ENCODE measurements at regions not wholly inside any gene's neighbourhood (a gene's known extent, or its start where the extent isn't known, plus 50 kb on each side); places are given as distances from the start of the nearest gene placed in this dataset.

DNA sequence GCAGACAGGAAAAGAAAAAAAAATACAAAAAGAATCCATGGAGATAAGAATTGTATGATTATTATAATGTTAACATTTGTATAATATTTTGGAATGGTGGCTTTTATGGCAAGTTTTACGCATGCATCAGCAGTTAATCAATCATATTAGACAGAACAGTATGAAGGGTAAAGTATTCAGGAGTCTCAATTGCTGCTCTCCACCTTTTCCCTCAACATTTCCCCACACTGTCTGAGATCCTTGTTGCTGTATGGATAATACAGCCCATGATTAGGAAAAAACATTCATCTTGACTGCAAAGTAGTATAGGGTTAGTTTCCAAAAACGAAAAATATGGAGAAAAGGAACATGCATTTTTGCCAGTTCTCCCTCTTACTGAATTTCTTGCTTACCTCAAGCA is 755.3 kb upstream of the ARPP21 start:
- WGBS (ENCODE audit: extremely low coverage, insufficient coverage, insufficient read length) = no CpG with 5 or more reads among the region's 2 CpGs
- no peak overlapping the region for H3K23ac ChIP-seq (ENCODE audit: low read length)

DNA sequence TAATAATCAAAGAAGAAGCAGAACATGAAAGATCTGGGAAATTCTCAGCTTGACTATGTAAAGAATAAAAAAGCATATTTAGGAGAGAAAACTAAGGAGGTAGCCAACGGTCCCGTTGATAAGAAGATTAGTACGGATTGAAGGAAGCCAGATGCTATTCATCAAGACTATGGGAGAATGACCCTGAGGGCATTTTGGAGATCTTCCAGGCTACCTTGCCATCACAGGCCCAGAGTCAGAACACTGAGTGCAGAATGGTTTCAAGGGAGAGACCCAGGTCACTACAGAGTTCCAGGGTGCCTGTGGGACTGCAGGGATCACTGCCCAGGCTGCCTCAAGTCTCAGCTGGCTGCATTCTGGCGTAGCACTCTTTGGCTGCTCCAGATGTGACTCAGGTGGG is 752.9 kb upstream of the ARPP21 start:
- H3K4me1 ChIP-seq (ENCODE audit: control insufficient read depth in 1 of 2, insufficient read depth in 2 of 2, low read length in 2 of 2) = peaks cover 4% of the 10 kb centered on the region in 2 experiments

More for the DNA sequence above, 755.3 kb upstream of the ARPP21 start:
- Histone ChIP-seq H3K9me3 (ENCODE audit: insufficient read depth, low read depth, low read length) (no peaks in the 10 kb centered on the region), H3K79me2 (ENCODE audit: control insufficient read depth, insufficient read depth, low read length, poor library complexity) (no peaks in the 10 kb centered on the region), H3K4ac (ENCODE audit: low read depth, low read length) (no peak overlapping the region), H2BK5ac (ENCODE audit: low read depth, low read length, poor library complexity) (no peak overlapping the region), H2BK12ac (ENCODE audit: low read length) (no peak overlapping the region), H4K12ac (ENCODE audit: low read depth, low read length) (no peak overlapping the region), H3K36me3 (ENCODE audit: control insufficient read depth in 1 of 2, insufficient read depth in 2 of 2, low read length in 2 of 2) (no peaks in the 10 kb centered on the region), H3K4me1 (ENCODE audit: control insufficient read depth in 1 of 2, insufficient read depth in 2 of 2, low read length in 2 of 2) (peaks cover 4% of the 10 kb centered on the region in 2 experiments), H3K4me3 (ENCODE audit: low read depth, low read length) (no peak overlapping the region), H3K9ac (ENCODE audit: low read length) (no peak overlapping the region), H3K79me1 (ENCODE audit: low read length) (no peaks in the 10 kb centered on the region), H4K8ac (ENCODE audit: low read depth, low read length) (no peak overlapping the region), H2BK120ac (ENCODE audit: insufficient read depth, low read length, poor library complexity) (no peak overlapping the region), H2AK5ac (ENCODE audit: low read length) (no peak overlapping the region), H2AFZ (ENCODE audit: insufficient read depth, low read length, poor library complexity) (no peak overlapping the region), H3K14ac (ENCODE audit: low read length) (no peak overlapping the region), H3K4me2 (ENCODE audit: low read length) (no peak overlapping the region), H4K91ac (ENCODE audit: low read depth, low read length) (no peak overlapping the region), H3K18ac (ENCODE audit: low read length) (no peak overlapping the region), H3K27me3 (ENCODE audit: insufficient read depth, low read length) (no peaks in the 10 kb centered on the region), H3K27ac (ENCODE audit: low read depth, low read length) (no peak overlapping the region)
- no peak for DNase-seq

DNA sequence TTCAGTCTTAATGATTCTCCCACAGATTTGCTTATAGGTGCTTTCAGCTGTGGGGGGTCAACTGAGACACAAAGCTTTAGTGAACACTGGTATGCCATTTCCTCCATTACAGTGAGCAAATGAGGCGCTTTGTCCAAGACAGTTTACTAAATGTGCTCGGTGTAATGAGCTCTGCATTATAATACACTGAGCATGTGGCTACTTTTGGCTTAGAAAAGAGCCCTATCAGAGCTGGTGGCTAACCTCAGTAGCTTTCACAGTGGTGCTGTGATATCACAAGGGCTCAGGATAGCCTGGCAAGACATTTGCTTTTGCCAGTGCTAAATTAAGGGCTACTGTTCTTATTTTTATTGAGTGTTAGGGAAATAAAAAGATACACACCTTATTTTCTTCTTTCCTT is 749.7 kb upstream of the ARPP21 start:
- WGBS (ENCODE audit: extremely low coverage, insufficient coverage, insufficient read length) = no CpG with 5 or more reads among the region's 2 CpGs
- H3K4ac ChIP-seq (ENCODE audit: low read depth, low read length) = no peak overlapping the region
- H2BK120ac ChIP-seq (ENCODE audit: insufficient read depth, low read length, poor library complexity) = no peak overlapping the region

More for the DNA sequence above, 752.9 kb upstream of the ARPP21 start:
- no CpG with 5 or more reads among the region's 4 CpGs for WGBS (ENCODE audit: extremely low coverage, insufficient coverage, insufficient read length)
- H3K4me3 ChIP-seq (ENCODE audit: low read depth, low read length) = no peak overlapping the region
- no peak overlapping the region for H4K8ac ChIP-seq (ENCODE audit: low read depth, low read length)
- no peaks in the 10 kb centered on the region for H3K27me3 ChIP-seq (ENCODE audit: insufficient read depth, low read length)
- H2AFZ ChIP-seq (ENCODE audit: insufficient read depth, low read length, poor library complexity) = no peak overlapping the region
- no peak for DNase-seq
- H2BK5ac ChIP-seq (ENCODE audit: low read depth, low read length, poor library complexity) = no peak overlapping the region
- H3K9ac ChIP-seq (ENCODE audit: low read length) = no peak overlapping the region
- H2BK120ac ChIP-seq (ENCODE audit: insufficient read depth, low read length, poor library complexity) = no peak overlapping the region
- no peaks in the 10 kb centered on the region for H3K79me2 ChIP-seq (ENCODE audit: control insufficient read depth, insufficient read depth, low read length, poor library complexity)
- no peaks in the 10 kb centered on the region for H3K79me1 ChIP-seq (ENCODE audit: low read length)
- H3K23ac ChIP-seq (ENCODE audit: low read length) = no peak overlapping the region
- no peak overlapping the region for H2AK5ac ChIP-seq (ENCODE audit: low read length)
- no peak overlapping the region for H3K4me2 ChIP-seq (ENCODE audit: low read length)
- no peak overlapping the region for H3K27ac ChIP-seq (ENCODE audit: low read depth, low read length)
- no peak overlapping the region for H4K12ac ChIP-seq (ENCODE audit: low read depth, low read length)
- no peaks in the 10 kb centered on the region for H3K9me3 ChIP-seq (ENCODE audit: insufficient read depth, low read depth, low read length)
- no peaks in the 10 kb centered on the region for H3K36me3 ChIP-seq (ENCODE audit: control insufficient read depth in 1 of 2, insufficient read depth in 2 of 2, low read length in 2 of 2)
- H3K18ac ChIP-seq (ENCODE audit: low read length) = no peak overlapping the region
- H3K4ac ChIP-seq (ENCODE audit: low read depth, low read length) = no peak overlapping the region
- no peak overlapping the region for H3K14ac ChIP-seq (ENCODE audit: low read length)
- no peak overlapping the region for H4K91ac ChIP-seq (ENCODE audit: low read depth, low read length)
- no peak overlapping the region for H2BK12ac ChIP-seq (ENCODE audit: low read length)

DNA sequence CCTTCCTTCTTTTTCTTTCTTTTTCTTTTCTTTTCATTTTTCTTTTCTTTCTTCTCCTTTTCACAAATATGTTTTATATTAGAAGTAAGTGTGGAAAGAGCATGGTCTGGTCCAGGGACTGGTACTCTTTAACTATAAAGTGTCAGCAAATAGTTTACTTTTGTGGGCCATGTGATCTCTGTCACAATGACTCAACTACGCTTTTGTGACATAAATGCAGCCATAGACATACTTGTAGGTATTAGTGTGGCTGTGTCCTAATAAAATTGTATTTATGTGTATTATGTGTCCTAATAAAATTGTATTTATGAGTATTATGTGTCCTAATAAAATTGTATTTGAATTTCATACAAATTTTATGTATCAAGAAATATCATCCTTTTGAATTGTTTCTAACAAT is 749.1 kb upstream of the ARPP21 start:
- no peak overlapping the region for H2BK120ac ChIP-seq (ENCODE audit: insufficient read depth, low read length, poor library complexity)
- H3K4ac ChIP-seq (ENCODE audit: low read depth, low read length) = no peak overlapping the region
- no peak overlapping the region for H3K18ac ChIP-seq (ENCODE audit: low read length)
- H3K79me2 ChIP-seq (ENCODE audit: control insufficient read depth, insufficient read depth, low read length, poor library complexity) = no peaks in the 10 kb centered on the region
- no peak overlapping the region for H4K8ac ChIP-seq (ENCODE audit: low read depth, low read length)
- no peak overlapping the region for H2AK5ac ChIP-seq (ENCODE audit: low read length)
- no peak overlapping the region for H3K9ac ChIP-seq (ENCODE audit: low read length)
- H3K9me3 ChIP-seq (ENCODE audit: insufficient read depth, low read depth, low read length) = no peaks in the 10 kb centered on the region
- H3K14ac ChIP-seq (ENCODE audit: low read length) = no peak overlapping the region
- no peak overlapping the region for H3K27ac ChIP-seq (ENCODE audit: low read depth, low read length)
- no peak overlapping the region for H4K91ac ChIP-seq (ENCODE audit: low read depth, low read length)
- H3K4me1 ChIP-seq (ENCODE audit: control insufficient read depth in 1 of 2, insufficient read depth in 2 of 2, low read length in 2 of 2) = peaks cover 4% of the 10 kb centered on the region in 2 experiments
- H3K4me3 ChIP-seq (ENCODE audit: low read depth, low read length) = no peak overlapping the region
- no peak for DNase-seq
- no peak overlapping the region for H3K4me2 ChIP-seq (ENCODE audit: low read length)
- H3K79me1 ChIP-seq (ENCODE audit: low read length) = no peaks in the 10 kb centered on the region
- H4K12ac ChIP-seq (ENCODE audit: low read depth, low read length) = no peak overlapping the region
- no peak overlapping the region for H3K23ac ChIP-seq (ENCODE audit: low read length)
- no peak overlapping the region for H2AFZ ChIP-seq (ENCODE audit: insufficient read depth, low read length, poor library complexity)
- H3K36me3 ChIP-seq (ENCODE audit: control insufficient read depth in 1 of 2, insufficient read depth in 2 of 2, low read length in 2 of 2) = no peaks in the 10 kb centered on the region
- H3K27me3 ChIP-seq (ENCODE audit: insufficient read depth, low read length) = no peaks in the 10 kb centered on the region
- no peak overlapping the region for H2BK12ac ChIP-seq (ENCODE audit: low read length)
- H2BK5ac ChIP-seq (ENCODE audit: low read depth, low read length, poor library complexity) = no peak overlapping the region
- WGBS (ENCODE audit: extremely low coverage, insufficient coverage, insufficient read length) = no CpG with 5 or more reads among the region's 1 CpG

More for the DNA sequence above, 749.7 kb upstream of the ARPP21 start:
- Histone ChIP-seq H2BK5ac (ENCODE audit: low read depth, low read length, poor library complexity) (no peak overlapping the region), H4K91ac (ENCODE audit: low read depth, low read length) (no peak overlapping the region), H3K9me3 (ENCODE audit: insufficient read depth, low read depth, low read length) (no peaks in the 10 kb centered on the region), H3K27me3 (ENCODE audit: insufficient read depth, low read length) (no peaks in the 10 kb centered on the region), H3K79me2 (ENCODE audit: control insufficient read depth, insufficient read depth, low read length, poor library complexity) (no peaks in the 10 kb centered on the region), H3K18ac (ENCODE audit: low read length) (no peak overlapping the region), H3K14ac (ENCODE audit: low read length) (no peak overlapping the region), H4K12ac (ENCODE audit: low read depth, low read length) (no peak overlapping the region), H3K23ac (ENCODE audit: low read length) (no peak overlapping the region), H3K4me1 (ENCODE audit: control insufficient read depth in 1 of 2, insufficient read depth in 2 of 2, low read length in 2 of 2) (peaks cover 4% of the 10 kb centered on the region in 2 experiments), H2BK12ac (ENCODE audit: low read length) (no peak overlapping the region), H4K8ac (ENCODE audit: low read depth, low read length) (no peak overlapping the region), H2AK5ac (ENCODE audit: low read length) (no peak overlapping the region), H2AFZ (ENCODE audit: insufficient read depth, low read length, poor library complexity) (no peak overlapping the region), H3K36me3 (ENCODE audit: control insufficient read depth in 1 of 2, insufficient read depth in 2 of 2, low read length in 2 of 2) (no peaks in the 10 kb centered on the region), H3K4me2 (ENCODE audit: low read length) (no peak overlapping the region), H3K79me1 (ENCODE audit: low read length) (no peaks in the 10 kb centered on the region), H3K9ac (ENCODE audit: low read length) (no peak overlapping the region), H3K4me3 (ENCODE audit: low read depth, low read length) (no peak overlapping the region), H3K27ac (ENCODE audit: low read depth, low read length) (no peak overlapping the region)
- DNase-seq = no peak

Data from trophoblast cell (in vitro differentiated cells and primary cell).